ENCODE measurements at regions not wholly inside any gene's neighbourhood (a gene's known extent, or its start where the extent isn't known, plus 50 kb on each side); places are given as distances from the start of the nearest gene placed in this dataset.

DNA sequence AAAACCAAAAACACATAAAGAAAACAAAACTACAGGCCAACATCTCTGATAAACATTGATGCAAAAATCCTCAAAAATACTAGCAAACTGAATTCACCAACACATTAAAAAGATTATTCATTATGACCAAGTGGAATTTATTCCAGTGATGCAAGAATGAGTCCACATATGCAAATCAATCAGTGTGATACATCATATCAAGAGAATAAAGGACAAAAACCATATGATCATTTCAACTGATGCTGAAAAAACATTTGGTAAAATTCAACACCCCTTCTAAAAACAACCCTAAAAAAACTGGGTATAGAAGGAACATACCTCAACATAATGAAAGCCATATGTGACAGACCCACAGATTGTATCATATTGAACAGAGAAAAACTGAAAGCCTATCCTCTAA, 265.6 kb upstream of the DCBLD2 start:
- ChIA-PET CTCF (no interaction called here), POLR2A (no interaction called here)
- Mint-ChIP-seq H3K36me3 (ENCODE audit: low read depth) (no peaks in the 10 kb centered on the region), H3K27me3 (no peaks in the 10 kb centered on the region), H3K4me1 (ENCODE audit: low read depth) (no peaks in the 10 kb centered on the region), H3K9me3 (no peaks in the 10 kb centered on the region), H3K27ac (no peak overlapping the region), H3K4me3 (no peak overlapping the region)
- H3K9me3 ChIP-seq (ENCODE audit: control insufficient read depth in 1 of 2, insufficient read depth in 1 of 2, low read length in 2 of 2), result peaks cover 0 to 6% of the 10 kb centered on the region in 2 experiments
- no peaks in the 10 kb centered on the region for H3K27me3 ChIP-seq (ENCODE audit: control insufficient read depth in 1 of 2, insufficient read depth in 2 of 2, low read length in 2 of 2)
- no peak for DNase-seq
- no peaks in the 10 kb centered on the region for H3K36me3 ChIP-seq (ENCODE audit: insufficient read depth, low read length)
- no peak overlapping the region for H3K27ac ChIP-seq (ENCODE audit: low read depth in 1 of 2, low read length in 2 of 2)
- TF ChIP-seq, protein P1, sequence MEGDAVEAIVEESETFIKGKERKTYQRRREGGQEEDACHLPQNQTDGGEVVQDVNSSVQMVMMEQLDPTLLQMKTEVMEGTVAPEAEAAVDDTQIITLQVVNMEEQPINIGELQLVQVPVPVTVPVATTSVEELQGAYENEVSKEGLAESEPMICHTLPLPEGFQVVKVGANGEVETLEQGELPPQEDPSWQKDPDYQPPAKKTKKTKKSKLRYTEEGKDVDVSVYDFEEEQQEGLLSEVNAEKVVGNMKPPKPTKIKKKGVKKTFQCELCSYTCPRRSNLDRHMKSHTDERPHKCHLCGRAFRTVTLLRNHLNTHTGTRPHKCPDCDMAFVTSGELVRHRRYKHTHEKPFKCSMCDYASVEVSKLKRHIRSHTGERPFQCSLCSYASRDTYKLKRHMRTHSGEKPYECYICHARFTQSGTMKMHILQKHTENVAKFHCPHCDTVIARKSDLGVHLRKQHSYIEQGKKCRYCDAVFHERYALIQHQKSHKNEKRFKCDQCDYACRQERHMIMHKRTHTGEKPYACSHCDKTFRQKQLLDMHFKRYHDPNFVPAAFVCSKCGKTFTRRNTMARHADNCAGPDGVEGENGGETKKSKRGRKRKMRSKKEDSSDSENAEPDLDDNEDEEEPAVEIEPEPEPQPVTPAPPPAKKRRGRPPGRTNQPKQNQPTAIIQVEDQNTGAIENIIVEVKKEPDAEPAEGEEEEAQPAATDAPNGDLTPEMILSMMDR (IDR thresholded peaks at IDR 0.05), result no peak
- H3K4me1 ChIP-seq (ENCODE audit: insufficient read depth, low read length), result no peaks in the 10 kb centered on the region
- intact Hi-C loops (cut with DNase I, micrococcal nuclease), result no loop called here
- ATAC-seq (ENCODE audit: poor library complexity), result no peak
- no peak overlapping the region for H3K4me3 ChIP-seq (ENCODE audit: low read length)

DNA sequence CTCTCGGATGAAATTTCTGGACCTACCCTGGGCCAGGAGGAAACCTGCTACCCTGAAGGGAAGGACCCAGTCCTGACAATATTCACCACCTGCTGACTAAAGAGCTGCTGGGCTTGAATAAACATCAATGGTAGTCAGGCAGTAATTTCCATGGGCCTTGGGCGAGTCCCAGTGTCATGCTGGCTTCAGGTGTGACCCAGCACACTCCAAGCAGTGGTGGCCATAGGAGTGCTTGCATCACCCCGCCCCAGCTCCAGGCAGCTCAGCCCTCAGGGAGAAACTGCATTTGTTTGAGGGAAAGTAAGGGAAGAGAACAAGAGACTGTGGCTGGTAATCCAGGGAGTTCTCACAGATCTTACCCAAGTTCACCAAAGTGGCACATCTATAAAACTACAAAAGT, 261.8 kb upstream of the DCBLD2 start:
- ATAC-seq (ENCODE audit: poor library complexity), result no peak
- POLR2A ChIA-PET, result no interaction called here

DNA sequence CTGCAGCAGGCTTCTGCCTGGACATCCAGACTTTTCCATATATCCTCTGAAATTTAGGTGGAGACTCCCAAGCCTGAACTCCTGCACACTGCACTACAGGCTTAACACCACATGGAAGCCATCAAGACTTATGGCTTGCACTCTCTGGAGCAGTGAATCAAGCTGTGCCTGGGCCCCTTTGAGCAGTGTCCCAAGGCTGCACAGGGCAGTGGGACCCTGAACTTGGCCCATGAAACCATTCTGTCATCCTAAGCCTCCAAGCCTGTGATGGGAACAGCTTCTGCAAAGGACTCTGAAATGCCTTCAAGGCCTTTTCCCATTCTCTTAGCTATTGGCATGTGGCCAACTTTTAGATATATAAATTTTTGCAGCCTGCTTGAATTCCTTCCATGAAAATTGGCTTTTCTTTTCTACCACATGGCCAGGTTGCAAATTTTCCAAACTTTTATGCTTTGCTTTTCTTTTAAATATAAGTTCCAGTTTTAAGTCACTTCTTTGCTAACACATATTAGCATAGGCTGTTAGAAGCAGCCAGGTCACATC, 257.8 kb upstream of the DCBLD2 start:
- peaks cover 12 to 17% of the 10 kb centered on the region in 2 experiments for H3K9me3 ChIP-seq (ENCODE audit: control insufficient read depth in 1 of 2, insufficient read depth in 1 of 2, low read length in 2 of 2)
- ATAC-seq (ENCODE audit: poor library complexity), result no peak
- no peaks in the 10 kb centered on the region for H3K27me3 ChIP-seq (ENCODE audit: control insufficient read depth in 1 of 2, insufficient read depth in 2 of 2, low read length in 2 of 2)
- Mint-ChIP-seq H3K9me3 (peaks cover 10% of the 10 kb centered on the region), H3K36me3 (ENCODE audit: low read depth) (no peaks in the 10 kb centered on the region), H3K4me1 (ENCODE audit: low read depth) (no peaks in the 10 kb centered on the region), H3K27me3 (no peaks in the 10 kb centered on the region), H3K4me3 (no peak overlapping the region), H3K27ac (no peak overlapping the region)
- POLR2A ChIA-PET, result no interaction called here
- H3K4me3 ChIP-seq (ENCODE audit: low read length), result no peak overlapping the region
- DNase-seq, result no peak
- no peak overlapping the region for H3K27ac ChIP-seq (ENCODE audit: low read depth in 1 of 2, low read length in 2 of 2)
- CTCF ChIA-PET, result no interaction called here
- TF ChIP-seq, protein P1 (IDR thresholded peaks at IDR 0.05), result no peak
- no peaks in the 10 kb centered on the region for H3K4me1 ChIP-seq (ENCODE audit: insufficient read depth, low read length)
- intact Hi-C loops (cut with DNase I, micrococcal nuclease), result no loop called here
- H3K36me3 ChIP-seq (ENCODE audit: insufficient read depth, low read length), result no peaks in the 10 kb centered on the region

More for the DNA sequence above, 261.8 kb upstream of the DCBLD2 start:
- Histone ChIP-seq H3K4me3 (ENCODE audit: low read length) (no peak overlapping the region), H3K9me3 (ENCODE audit: control insufficient read depth in 1 of 2, insufficient read depth in 1 of 2, low read length in 2 of 2) (peaks cover 8 to 17% of the 10 kb centered on the region in 2 experiments), H3K27ac (ENCODE audit: low read depth in 1 of 2, low read length in 2 of 2) (no peak overlapping the region), H3K36me3 (ENCODE audit: insufficient read depth, low read length) (no peaks in the 10 kb centered on the region), H3K27me3 (ENCODE audit: control insufficient read depth in 1 of 2, insufficient read depth in 2 of 2, low read length in 2 of 2) (no peaks in the 10 kb centered on the region), H3K4me1 (ENCODE audit: insufficient read depth, low read length) (no peaks in the 10 kb centered on the region)
- Mint-ChIP-seq H3K4me3 (no peak overlapping the region), H3K9me3 (peaks cover 3% of the 10 kb centered on the region), H3K27ac (no peak overlapping the region), H3K36me3 (ENCODE audit: low read depth) (no peaks in the 10 kb centered on the region), H3K4me1 (ENCODE audit: low read depth) (no peaks in the 10 kb centered on the region), H3K27me3 (no peaks in the 10 kb centered on the region)
- CTCF ChIA-PET, result no interaction called here
- no peak for DNase-seq
- intact Hi-C loops (cut with DNase I, micrococcal nuclease), result no loop called here
- TF ChIP-seq, protein P1 (IDR thresholded peaks at IDR 0.05), result no peak

Data from CD4-positive, alpha-beta T cell (primary cell).